ENCODE measurements at regions not wholly inside any gene's neighbourhood (a gene's known extent, or its start where the extent isn't known, plus 50 kb on each side); places are given as distances from the start of the nearest gene placed in this dataset.
A peak's percentile ranks its signal among the peaks of the same experiment; 100 is the strongest.

DNA sequence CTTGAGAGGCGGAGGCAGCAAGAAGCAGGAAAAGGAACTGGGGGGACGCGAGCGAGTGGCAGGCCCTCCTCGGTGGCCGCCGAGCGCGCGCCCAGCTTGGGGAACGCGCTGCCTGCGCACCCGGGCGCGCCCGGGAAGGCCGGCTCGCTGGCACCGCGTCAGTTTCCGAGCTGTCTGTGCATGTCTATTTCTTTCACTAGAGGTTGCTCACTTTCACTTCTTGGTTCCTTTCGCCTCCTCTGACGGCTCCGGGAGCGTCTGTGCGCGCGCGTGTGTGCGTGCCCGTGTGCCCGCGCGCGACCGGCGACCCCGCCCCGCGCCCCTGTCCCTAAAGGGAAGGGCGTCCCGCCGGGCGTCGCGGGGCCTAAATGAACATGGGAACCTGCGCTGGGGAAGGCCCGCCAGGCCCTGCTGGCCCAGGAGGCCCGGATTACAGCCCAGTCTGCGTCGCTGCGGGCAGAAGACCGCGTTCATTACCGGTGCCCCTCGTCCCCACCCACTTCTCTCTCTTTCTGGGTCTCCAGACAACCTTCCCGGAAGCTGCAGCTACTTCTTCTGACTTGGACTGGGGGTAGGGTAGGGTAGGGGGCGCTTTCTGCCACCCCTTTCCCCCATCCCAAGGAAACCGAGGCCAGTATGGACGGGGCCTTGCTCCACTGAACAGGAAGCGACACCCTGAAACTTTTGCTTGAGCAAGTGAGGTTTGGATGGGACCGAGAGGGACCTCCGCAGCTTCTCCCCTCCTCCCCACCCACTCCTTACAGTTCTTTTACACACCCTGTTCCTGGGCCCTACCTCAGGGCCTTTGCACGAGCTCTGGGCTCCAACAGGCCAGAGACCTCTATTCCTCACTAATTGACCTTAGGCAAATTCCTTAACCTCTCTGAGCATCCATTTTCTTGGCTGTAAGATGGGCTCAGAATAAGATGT is 205.8 kb upstream of the IER5L start:
- peak; percentile 36 to 50 for DNase-seq (ENCODE audit: low read depth in 2 of 2)

DNA sequence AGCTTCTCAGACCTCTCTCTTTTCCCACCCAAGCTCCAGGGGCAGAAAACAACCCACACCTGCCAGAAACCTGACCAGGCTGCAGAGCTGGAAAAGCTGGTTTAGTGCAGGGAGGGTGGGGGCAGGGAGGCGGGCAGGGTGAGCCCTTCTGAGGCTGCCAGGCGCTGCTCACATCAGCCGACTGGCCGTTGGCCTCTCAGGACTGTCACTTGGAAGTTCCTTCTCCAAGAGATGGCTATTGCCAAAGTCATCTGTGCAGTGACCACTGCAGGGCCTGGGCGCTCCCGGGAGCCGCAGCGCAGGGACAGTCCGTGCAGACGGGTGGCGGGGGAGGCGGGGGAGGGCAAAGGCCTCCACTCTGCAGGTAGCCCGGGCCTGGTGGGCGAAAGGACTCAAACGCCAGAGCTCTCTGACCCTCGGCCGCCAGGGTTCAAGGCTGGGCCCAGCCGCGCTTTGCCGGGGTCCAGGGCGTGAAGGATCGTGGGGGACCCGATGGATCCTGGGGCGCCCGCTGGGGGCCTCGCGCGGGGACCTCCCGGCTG is 205.0 kb upstream of the IER5L start:
- DNase-seq (ENCODE audit: low read depth in 2 of 2), result no peak

DNA sequence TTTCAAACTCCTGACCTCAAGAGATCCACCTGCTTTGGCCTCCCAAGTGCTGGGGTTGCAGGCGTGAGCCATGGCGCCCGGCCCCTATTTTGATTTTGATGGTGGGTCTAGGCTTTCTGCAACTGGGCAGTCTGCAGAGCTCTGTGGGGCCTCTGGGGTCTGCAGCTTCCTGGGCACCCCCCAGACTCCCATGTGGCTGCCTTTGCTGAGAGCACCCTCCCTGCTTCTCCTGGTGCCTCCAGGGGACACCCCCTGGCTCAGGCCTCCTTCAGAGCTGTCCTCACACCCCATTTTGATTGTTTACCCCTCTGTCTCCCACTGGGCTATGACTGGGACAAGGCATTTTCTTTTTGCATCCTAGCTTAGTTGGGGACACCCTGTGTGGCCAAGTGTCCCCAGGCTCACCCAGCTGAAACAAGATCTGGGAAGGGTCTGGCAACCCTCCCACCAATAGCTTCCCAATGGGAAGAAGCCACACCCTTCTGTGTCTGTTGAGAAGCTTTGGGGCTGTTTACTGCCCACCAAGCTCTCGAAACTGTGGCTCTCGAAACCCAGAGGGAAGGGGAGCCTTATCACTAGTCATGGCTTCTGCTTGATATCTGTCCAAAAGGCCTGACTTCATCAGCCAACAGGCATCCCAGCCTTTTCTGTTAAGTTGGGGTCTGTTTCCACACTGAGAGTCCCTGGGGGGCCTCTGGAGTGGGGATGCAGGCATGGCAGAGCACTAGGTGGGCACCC is 204.4 kb upstream of the IER5L start:
- no peak for DNase-seq (ENCODE audit: low read depth in 2 of 2)

DNA sequence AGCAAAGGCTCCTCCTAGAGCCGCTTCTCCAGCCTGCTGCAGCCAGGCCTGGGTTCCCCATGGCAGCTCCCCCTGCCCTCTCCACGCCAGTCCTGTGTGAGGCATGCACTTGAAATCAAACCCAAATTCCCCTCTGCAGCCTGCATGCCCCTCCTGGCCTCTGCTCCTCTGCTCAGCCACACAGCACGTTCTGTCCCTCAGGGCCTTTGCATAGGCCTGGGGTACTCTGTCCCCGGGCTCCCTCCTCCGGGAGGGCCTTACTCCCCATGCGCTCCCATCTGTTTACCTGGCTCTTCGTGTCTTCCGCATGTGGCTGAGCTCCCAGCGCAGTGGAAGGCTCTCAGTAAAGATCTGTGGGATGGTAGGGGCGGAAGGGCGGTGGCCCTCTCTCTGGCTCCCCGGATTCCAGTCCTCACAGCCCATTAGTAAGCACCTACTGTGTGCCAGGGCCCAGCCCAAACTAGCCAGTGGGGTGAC is 203.5 kb upstream of the IER5L start:
- DNase-seq (ENCODE audit: low read depth in 2 of 2), result no peak

DNA sequence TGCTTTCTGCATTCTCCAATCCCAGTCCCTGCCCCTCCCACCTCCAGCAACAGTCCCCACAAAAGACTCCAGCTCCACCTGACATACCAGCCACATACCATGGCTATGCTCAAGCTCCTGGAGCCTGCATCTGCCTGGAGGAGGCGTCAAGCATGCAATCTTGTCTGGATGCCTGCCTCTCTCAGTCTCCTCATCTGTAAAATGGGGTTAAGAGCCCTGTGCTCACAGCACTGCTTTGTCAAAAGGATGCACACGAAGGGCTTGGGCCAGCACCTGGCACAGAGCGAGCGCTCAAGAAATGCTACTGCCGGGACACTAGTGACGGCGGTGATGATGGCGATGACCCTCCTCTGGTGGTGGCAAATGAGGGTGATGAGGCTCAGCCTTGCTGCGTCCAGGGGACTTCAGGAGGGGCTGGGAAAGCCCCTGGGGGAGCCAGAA is 202.9 kb upstream of the IER5L start:
- DNase-seq (ENCODE audit: low read depth in 2 of 2), result no peak

DNA sequence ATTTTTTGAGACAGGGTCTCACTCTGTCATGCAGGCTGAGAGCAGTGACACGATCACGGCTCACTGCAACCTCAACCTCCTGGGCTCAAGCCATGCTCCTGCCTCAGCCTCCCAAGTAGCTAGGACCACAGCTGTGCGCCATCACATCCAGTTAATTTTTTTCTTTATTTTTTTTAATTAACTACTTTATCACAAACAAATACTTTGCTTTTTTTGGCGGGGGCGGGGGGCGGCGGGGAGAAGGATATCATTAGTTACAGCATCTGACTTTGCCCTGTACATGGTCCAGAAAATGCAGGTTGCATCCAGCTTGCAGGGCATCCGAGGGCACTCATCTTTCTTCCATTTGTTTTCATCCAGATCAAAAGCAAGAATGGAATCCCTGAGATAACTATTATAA is 201.8 kb upstream of the IER5L start:
- DNase-seq (ENCODE audit: low read depth in 2 of 2), result no peak

DNA sequence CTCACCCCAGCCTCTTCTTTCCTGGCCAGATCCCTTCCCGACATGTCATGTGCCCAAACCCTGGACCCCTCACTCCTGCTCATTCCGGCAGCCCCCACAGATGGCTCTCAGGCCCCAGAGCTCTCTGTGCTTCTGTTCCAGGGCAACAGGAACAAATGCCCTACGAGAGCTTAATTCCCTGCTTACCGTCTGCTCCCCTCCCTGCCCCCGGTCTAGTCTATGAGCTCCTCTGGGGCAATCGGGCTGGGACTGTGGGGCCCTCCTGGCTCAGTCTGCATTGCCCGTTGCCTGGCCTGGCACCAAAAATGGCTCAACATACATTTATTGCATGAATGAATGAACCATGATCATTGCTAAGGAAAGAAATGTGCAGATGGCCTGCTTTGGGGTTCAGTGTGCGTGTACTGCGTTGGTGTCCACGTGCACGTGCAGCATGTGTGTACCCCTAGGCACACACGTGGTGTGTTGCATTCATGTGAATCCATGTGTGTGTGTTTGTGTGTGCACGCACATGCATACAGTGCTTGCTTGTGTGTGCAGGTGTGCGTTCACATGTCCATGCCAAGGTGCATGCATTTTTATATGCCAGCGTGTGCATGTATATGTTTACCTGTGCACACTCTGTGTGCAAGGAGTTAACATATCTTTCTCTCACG is 201.2 kb upstream of the IER5L start:
- DNase-seq (ENCODE audit: low read depth in 2 of 2), result no peak

DNA sequence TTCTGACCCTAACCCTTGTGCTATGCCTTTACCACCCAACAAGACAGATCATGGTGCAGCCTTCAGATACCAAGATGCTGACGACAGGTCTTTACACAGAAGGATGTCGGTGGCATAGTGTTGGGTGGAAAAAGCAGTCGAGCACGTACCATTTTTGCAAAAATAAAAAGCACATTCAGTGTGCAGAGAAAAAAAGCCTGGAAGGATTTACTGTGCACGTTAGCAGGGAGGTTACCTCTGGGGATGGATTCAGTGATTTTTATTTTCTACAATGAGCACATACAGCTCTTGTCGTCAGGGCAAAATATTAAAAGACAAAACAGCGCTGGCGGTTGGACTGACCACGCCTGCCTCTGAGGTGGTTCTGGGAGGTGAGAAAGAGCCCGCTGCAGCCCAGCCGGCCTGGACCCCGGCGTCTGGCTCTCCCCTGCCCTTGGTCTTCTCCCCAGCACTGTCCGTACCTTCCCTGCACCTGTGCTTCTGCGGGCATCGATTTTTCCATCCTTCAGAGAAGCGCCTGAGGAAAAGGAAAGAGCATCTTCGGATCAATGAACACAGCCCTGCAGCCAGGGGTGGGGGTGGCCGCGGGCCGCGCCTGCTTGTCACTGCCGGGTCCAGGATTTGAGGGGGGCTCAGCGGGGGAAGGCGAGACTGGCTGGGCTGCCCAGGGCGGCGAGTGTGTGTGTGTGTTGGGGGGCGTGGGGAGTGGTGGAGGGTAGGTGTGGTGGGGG is 200.0 kb upstream of the IER5L start:
- DNase-seq (ENCODE audit: low read depth in 2 of 2), result no peak

DNA sequence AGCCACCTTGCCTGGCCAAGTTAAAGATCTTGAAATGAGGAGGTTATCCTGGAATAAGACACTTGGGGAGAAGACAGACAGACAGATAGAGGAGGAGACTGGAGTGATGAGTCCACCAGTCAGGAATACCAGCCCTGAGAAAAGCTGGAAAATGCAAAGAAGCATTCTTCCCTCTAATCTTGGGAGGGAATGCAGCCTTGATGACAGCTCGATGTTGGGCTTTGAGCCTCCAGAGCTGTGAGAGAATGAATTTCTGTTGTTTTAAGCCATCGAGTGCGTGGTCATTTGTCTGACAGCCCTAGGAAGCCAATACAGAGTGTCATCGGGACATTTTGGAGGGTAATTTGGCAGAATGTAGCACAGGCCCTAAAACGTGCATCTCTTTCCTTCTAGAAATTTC is 199.1 kb upstream of the IER5L start:
- no peak for DNase-seq (ENCODE audit: low read depth in 2 of 2)

DNA sequence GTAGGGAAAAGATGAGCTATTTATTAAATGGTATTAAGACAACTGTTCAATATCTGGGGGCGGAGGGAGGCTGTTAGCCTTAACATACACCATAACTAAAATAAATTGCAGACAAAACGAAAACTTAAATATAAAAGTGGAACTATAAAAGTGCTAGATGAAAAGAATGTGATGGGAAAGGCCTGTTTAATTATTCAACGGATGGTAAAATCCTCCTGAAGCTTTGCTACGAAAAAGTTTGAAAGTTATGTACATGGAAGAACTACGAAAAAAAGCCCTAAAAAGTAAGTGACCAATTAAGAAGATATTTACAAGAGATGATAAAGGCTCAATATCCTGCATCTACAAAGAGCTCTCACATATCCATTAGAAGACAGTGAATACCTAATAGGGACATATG is 197.8 kb upstream of the IER5L start:
- DNase-seq (ENCODE audit: low read depth in 2 of 2), result no peak

DNA sequence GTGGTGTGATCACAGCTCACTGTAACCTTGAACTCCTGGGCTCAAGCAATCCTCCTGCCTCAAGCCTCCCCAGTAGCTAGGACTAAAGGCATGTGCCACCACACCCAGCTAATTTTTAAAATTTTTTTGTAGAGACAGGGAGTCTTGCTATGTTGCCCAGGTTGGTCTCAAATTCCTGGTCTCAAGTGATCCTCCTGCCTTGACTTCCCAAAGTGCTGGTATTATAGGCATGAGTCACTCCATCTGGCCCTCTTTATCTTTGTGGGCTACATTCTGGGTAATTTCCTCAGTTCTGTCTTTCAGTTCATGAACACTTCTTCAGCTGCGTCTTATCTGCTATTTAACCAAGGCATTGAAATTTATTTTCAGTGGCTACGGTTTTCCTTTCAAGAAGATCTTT is 196.6 kb upstream of the IER5L start:
- DNase-seq (ENCODE audit: low read depth in 2 of 2), result no peak

DNA sequence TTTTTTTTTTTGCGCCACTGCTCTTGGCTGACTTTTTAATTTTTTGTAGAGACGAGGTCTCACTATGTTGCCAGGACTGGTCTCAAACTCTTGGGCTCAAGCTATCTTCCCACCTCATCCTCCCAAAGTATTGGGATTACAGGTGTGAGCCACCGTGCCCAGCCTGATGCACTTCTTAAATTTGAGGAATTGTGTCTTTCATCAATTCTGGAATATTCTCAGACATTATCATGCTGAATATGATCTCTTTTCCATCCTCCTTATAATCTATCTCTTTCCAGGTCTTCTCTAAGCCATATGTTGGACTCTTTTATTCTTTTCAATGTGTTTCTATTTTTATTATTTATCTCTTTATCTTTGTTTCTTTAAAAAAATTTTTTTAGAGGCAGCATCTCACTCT is 196.2 kb upstream of the IER5L start:
- no peak for DNase-seq (ENCODE audit: low read depth in 2 of 2)

DNA sequence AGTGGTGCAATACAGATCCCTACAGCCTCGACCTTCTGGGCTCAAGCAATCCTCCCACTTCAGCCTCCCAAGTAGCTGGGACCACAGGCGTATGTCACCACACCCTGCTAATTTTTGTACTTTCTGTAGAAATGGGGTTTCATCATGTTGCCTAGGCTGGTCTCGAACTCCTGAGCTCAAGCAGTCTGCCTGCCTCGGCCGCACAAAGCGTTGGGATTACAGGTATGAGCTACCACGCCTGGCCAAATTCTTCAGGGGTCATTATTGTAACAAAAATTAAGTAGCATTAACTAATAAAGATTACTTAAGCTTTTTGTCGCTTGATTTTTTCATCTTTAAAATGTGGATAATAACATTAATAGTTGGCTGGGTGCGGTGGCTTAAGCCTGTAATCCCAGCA is 195.3 kb upstream of the IER5L start:
- DNase-seq (ENCODE audit: low read depth in 2 of 2), result no peak

DNA sequence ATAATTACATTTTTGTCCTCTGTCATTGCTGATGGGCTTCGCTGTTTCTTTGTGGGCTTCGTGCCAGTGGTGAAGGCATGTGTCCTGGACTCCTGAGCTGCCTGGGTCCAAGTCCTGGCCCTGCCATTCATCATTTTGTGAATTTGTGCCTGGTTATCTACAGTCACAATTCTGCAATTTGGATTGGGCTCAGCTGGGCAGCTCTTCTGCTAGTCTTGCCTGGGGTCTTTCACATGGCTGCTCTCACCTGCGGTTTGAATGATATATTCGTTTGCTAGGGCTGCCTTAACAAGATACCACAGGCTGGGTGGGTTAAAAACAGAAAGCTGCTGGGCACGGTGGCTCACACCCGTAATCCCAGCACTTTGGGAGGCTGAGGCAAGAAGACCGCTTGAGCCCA is 192.7 kb upstream of the IER5L start:
- no peak for DNase-seq (ENCODE audit: low read depth in 2 of 2)

DNA sequence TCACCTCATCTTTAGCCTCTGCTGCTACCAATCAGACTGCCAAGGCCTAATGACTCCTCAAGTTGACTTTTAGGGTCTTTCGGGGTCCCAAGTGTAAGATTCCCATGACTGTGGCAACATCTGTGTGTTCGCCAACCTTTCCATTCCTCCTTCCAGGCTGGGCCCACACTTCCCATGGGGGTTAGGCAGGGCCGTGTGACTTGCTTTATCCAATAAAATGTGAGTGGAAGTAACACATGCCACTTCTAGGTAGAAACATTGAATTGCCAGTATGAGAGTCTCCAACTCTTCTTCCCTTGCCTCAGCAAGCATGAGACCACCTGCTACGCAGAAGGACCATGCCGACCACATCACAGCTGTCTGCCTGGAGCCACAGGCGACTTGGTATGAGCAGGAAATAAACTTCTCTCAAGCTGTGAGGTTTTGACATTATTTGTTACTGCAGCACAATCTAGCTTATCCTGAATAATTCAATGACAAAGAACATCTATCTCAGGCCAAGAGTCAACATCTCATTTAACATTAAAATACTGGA is 190.4 kb upstream of the IER5L start:
- DNase-seq (ENCODE audit: low read depth in 2 of 2), result no peak

DNA sequence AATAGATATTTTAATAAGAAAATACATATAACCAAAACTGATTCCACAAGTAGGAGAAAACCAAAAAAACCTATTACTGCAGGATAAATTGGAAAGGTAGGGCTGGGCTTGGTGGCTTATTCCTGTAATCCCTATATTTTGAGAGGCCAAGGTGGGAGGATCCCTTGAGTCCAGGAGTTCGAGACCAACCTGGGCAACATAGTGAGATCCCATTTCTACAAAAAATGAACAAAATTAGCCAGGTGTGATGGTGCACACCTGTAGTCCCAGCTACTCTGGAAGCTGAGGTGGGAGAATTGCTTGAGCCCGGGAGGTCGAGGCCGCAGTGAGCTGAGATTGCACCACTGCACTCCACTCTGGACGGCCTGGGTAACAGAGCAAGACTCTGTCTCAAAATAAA is 189.2 kb upstream of the IER5L start:
- DNase-seq (ENCODE audit: low read depth in 2 of 2), result no peak

DNA sequence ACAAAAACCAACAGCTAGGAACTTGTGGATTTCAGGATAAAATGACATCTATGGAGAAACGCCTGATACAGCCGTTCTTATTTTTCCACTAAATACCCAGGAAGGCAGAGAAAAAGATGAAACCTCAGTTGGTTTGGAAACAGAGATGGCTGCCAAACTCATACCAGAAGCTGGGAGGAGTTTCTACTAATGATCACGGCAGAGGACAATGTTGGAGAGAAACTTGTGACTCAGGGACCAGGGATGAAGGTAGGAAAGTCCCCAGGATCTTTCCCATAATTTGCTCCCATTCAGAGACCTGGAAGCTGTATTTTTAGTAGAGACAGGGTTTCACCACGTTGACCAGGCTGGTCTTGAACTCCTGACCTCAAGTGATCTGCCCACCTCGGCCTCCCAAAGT is 187.1 kb upstream of the IER5L start:
- DNase-seq (ENCODE audit: low read depth in 2 of 2), result no peak

DNA sequence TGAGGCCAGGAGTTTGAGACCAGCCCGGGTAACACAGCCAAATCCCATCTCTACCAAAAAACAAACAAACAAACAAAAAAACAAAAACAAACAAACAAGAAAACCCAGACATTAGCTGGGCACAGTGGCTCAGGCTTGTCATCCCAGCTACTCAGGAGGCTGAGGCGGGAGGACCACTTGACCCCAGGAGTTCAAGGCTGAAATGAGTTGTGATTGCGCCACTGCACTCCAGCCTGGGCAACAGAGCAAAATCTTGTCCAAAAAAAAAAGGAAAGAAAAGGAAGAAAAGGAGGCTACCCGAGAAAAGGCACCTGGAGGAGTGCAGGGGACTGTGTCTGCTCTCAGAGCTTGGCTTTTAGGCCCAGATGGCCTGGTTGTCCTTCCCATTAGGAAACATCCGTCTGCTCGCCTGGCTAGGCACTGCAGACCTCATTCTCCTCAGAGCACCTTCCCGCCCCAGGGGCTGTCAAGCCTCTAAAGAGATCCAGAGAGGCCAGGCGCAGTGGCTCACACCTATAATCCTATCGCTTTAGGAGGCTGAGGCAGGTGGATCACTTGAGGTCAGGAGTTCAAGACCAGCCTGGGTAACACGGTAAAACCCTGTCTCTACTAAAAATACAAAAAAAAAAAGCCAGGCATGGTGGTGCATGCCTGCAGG is 185.3 kb upstream of the IER5L start:
- no peak for DNase-seq (ENCODE audit: low read depth in 2 of 2)

DNA sequence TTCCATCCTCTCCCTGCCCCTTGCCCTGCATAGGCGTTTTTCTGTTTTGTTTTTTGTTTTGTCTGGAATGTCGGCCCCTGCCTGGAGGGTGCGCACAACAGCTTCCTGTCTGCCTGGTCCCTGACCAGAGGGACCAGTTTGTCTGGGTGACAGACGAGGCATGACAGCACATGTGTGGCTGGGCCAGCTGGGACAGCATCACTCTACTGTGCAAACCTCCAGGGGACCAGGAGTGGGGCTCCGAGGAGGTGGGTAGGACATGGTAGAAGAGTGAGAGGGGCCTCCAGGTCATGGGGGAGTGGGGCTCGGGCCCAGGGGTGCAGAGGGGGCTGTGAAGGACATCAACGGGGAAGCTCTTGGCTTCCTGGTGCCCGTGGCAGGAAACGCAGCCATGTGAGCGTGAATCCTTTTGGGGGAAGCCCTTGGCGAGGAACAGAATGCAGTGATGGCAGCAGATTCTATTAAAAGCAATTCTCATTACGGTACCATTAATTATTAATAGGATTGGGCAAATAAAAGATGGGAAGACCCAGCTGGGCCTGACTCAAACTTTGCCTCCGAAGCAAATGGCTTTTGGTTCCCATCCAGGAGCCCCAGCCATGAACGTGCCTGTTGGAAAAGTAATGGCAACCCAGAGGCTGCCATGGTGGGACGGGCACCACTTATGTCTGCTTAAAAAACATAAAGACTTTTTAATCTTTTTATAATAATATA is 184.4 kb upstream of the IER5L start:
- no peak for DNase-seq (ENCODE audit: low read depth in 2 of 2)

DNA sequence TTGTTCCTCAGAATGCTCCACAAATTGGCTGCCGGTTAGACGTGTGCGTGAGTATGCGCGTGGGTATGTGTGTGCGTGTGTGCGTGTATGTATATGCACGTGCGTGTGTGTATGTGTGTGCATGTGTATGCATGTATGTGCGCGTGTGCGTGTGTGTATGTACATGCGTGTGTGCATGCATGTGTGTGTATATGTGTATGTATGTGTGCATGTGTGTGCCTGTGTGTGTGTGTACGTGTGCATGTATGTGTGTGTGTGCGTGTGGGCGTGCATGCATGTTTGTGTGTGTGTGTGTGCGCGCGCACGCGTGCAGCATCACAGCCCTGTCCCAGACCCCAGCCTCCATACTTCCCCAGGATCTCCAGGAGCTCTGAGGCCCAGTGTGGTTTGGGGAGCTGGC is 183.1 kb upstream of the IER5L start:
- no peak for DNase-seq (ENCODE audit: low read depth in 2 of 2)
